HEK293 (cell line): ENCODE measurements at regions not wholly inside any gene's neighbourhood (a gene's known extent, or its start where the extent isn't known, plus 50 kb on each side); places are given as distances from the start of the nearest gene placed in this dataset.
A peak's percentile ranks its signal among the peaks of the same experiment; 100 is the strongest.

Experiments
- CTCF ChIA-PET: fragments of 350-600 bp; formaldehyde crosslinking; extraction: SDS; loops from one replicate; lab custom pipeline; 2021; ENCODE audit warnings: antibody characterized with exemption; lab: Yijun Ruan, JAX
- POLR2A ChIA-PET: fragments of 300-600 bp; formaldehyde crosslinking; extraction: SDS; loops from one replicate; lab custom pipeline; 2020; ENCODE audit warnings: antibody characterized with exemption, inconsistent platforms; lab: Yijun Ruan, JAX
- H3K27ac ChIP-seq: fragments of 200-500 bp; sonication (Bioruptor generic); 2 replicates; pipeline ENCODE4 v1.5.1; 2014; ENCODE audit warnings: low read depth, low read length, control low read depth, inconsistent platforms; ENCODE audit errors: extremely low read depth
- H3K36me3 ChIP-seq, 2 experiments: fragments of 200-500 bp in 1 of 2; sonication (Bioruptor generic) in 1 of 2; 1 replicate in 1 of 2; 2 replicates in 1 of 2; pipeline ENCODE4 v1.5.1; 2014 to 2017; ENCODE audit warnings: inconsistent platforms in 2 of 2, low read length in 2 of 2; ENCODE audit not compliant: control insufficient read depth in 2 of 2, insufficient read depth in 1 of 2
- H3K4me1 ChIP-seq: fragments of 200-500 bp; sonication (Bioruptor generic); 2 replicates; pipeline ENCODE4 v1.5.1; 2014; ENCODE audit warnings: mild to moderate bottlenecking, low read length, inconsistent platforms; ENCODE audit not compliant: control insufficient read depth, insufficient read depth
- H3K4me3 ChIP-seq: 2 replicates; pipeline ENCODE4 v1.5.1; 2011; ENCODE audit warnings: low read depth, mild to moderate bottlenecking, control low read depth, low read length, moderate library complexity
- H3K9me3 ChIP-seq: fragments of 200-500 bp; sonication (Bioruptor generic); 2 replicates; pipeline ENCODE4 v1.5.1; 2014; ENCODE audit warnings: low read depth, low read length, inconsistent platforms; ENCODE audit not compliant: control insufficient read depth, insufficient read depth
- GLIS2 ChIP-seq: fragments of 450-650 bp; formaldehyde crosslinking; IDR thresholded peaks from 2 replicates; pipeline ENCODE4 v1.5.1; 2016; ENCODE audit warnings: missing biosample characterization, missing genetic modification characterization
- KLF10 ChIP-seq: fragments of 450-650 bp; IDR thresholded peaks from 2 replicates; pipeline ENCODE4 v1.5.1; 2018; ENCODE audit warnings: missing biosample characterization, mild to moderate bottlenecking, missing genetic modification characterization
- KLF8 ChIP-seq: fragments of 450-650 bp; formaldehyde crosslinking; IDR thresholded peaks from 2 replicates; pipeline ENCODE4 v1.5.1; 2016; ENCODE audit warnings: missing biosample characterization, missing genetic modification characterization
- MYNN ChIP-seq: fragments of 450-650 bp; formaldehyde crosslinking; IDR thresholded peaks from 2 replicates; pipeline ENCODE4 v1.5.1; 2016; ENCODE audit warnings: missing biosample characterization, missing genetic modification characterization, borderline replicate concordance
- OSR2 ChIP-seq: fragments of 450-650 bp; formaldehyde crosslinking; IDR thresholded peaks from 2 replicates; pipeline ENCODE4 v1.5.1; 2016; ENCODE audit warnings: missing biosample characterization, missing genetic modification characterization
- PATZ1 ChIP-seq: fragments of 450-650 bp; formaldehyde crosslinking; IDR thresholded peaks from 2 replicates; pipeline ENCODE4 v1.5.1; 2016; ENCODE audit warnings: missing biosample characterization, missing genetic modification characterization
- ZBTB11 ChIP-seq: fragments of 450-650 bp; formaldehyde crosslinking; conservative IDR thresholded peaks from 2 replicates; pipeline ENCODE4 v1.5.1; 2016; ENCODE audit warnings: low read depth, missing biosample characterization, missing genetic modification characterization
- ZIC2 ChIP-seq: fragments of 450-650 bp; formaldehyde crosslinking; IDR thresholded peaks from 2 replicates; pipeline ENCODE4 v1.5.1; 2016; ENCODE audit warnings: missing biosample characterization, missing genetic modification characterization
- ZNF133 ChIP-seq: fragments of 450-650 bp; formaldehyde crosslinking; IDR thresholded peaks from 2 replicates; pipeline ENCODE4 v1.5.1; 2016; ENCODE audit warnings: missing biosample characterization, missing genetic modification characterization
- ZNF18 ChIP-seq: fragments of 450-650 bp; formaldehyde crosslinking; IDR thresholded peaks from 2 replicates; pipeline ENCODE4 v1.5.1; 2016; ENCODE audit warnings: missing biosample characterization, missing genetic modification characterization
- ZNF239 ChIP-seq: fragments of 450-650 bp; formaldehyde crosslinking; IDR thresholded peaks from 2 replicates; pipeline ENCODE4 v1.5.1; 2016; ENCODE audit warnings: missing biosample characterization, missing genetic modification characterization
- ZNF24 ChIP-seq: fragments of 450-650 bp; formaldehyde crosslinking; IDR thresholded peaks from 2 replicates; pipeline ENCODE4 v1.5.1; 2016; ENCODE audit warnings: missing biosample characterization, missing genetic modification characterization
- ZNF354C ChIP-seq: fragments of 450-650 bp; formaldehyde crosslinking; IDR thresholded peaks from 2 replicates; pipeline ENCODE4 v1.5.1; 2016; ENCODE audit warnings: missing biosample characterization, missing genetic modification characterization, low read depth, borderline replicate concordance
- ZNF398 ChIP-seq: fragments of 450-650 bp; formaldehyde crosslinking; IDR thresholded peaks from 2 replicates; pipeline ENCODE4 v1.5.1; 2017; ENCODE audit warnings: missing biosample characterization, missing genetic modification characterization
- ZNF768 ChIP-seq: fragments of 450-650 bp; formaldehyde crosslinking; IDR thresholded peaks from 2 replicates; pipeline ENCODE4 v1.5.1; 2018; ENCODE audit warnings: missing biosample characterization, mild to moderate bottlenecking, missing genetic modification characterization
- ZNF792 ChIP-seq: fragments of 450-650 bp; formaldehyde crosslinking; IDR thresholded peaks from 2 replicates; pipeline ENCODE4 v1.5.1; 2016; ENCODE audit warnings: missing biosample characterization, missing genetic modification characterization

GRCh38 chr17:65441053-65441605, 120.3 kb downstream of the AXIN2 start:
- no peaks in the 10 kb centered on the region for H3K4me1 ChIP-seq
- TF ChIP-seq ZNF24 = no peak
- peak; percentile 40; the same call in 1 of the 2 replicates for TF ChIP-seq ZNF768
- ChIA-PET CTCF (interaction anchor here (0.6 kb wide), 1 partner anchor 839 kb away, joined by 4 read pairs; no protein-coding TSS in a partner anchor), POLR2A (no interaction called here)
- no peak overlapping the region for H3K4me3 ChIP-seq
- H3K36me3 ChIP-seq = no peaks in the 10 kb centered on the region
- no peak overlapping the region for H3K27ac ChIP-seq
- H3K9me3 ChIP-seq = no peaks in the 10 kb centered on the region

GRCh38 chr17:65438708-65439294, 122.6 kb downstream of the AXIN2 start:
- 0 out of 2 replicates have a peak, but pooled peaks have one; percentile 25 for TF ChIP-seq ZIC2 (tag by site-specific recombination)
- TF ChIP-seq OSR2 (tag by site-specific recombination) = no peak
- H3K4me3 ChIP-seq = no peak overlapping the region
- H3K36me3 ChIP-seq = no peaks in the 10 kb centered on the region
- H3K9me3 ChIP-seq = no peaks in the 10 kb centered on the region
- no peaks in the 10 kb centered on the region for H3K4me1 ChIP-seq
- no peak overlapping the region for H3K27ac ChIP-seq
- ChIA-PET CTCF (no interaction called here), POLR2A (no interaction called here)

- TF ChIP-seq ZNF792 = no peak
- TF ChIP-seq ZBTB11 (tag by site-specific recombination) = no peak
- no peak for TF ChIP-seq ZNF133 (tag by site-specific recombination)
- no peak for TF ChIP-seq ZNF239 (tag by site-specific recombination)
- TF ChIP-seq KLF10 (tag by site-specific recombination) = no peak
- TF ChIP-seq PATZ1 (tag by site-specific recombination) = no peak
- no peak for TF ChIP-seq ZNF398 (tag by site-specific recombination)
- no peak for TF ChIP-seq KLF8 (tag by site-specific recombination)
- TF ChIP-seq GLIS2 = no peak
- TF ChIP-seq MYNN (tag by site-specific recombination) = no peak
- TF ChIP-seq ZNF18 (tag by site-specific recombination) = no peak
- no peak for TF ChIP-seq ZNF354C (tag by site-specific recombination)
- no peak for TF ChIP-seq ZNF768
- H3K4me3 ChIP-seq = no peak overlapping the region
- H3K27ac ChIP-seq = no peak overlapping the region
- H3K4me1 ChIP-seq = no peaks in the 10 kb centered on the region
- no peaks in the 10 kb centered on the region for H3K36me3 ChIP-seq
- POLR2A ChIA-PET = interaction anchor here (0.6 kb wide), 1 partner anchor 243 kb away, joined by 5 read pairs; no protein-coding TSS in a partner anchor
- no peaks in the 10 kb centered on the region for H3K9me3 ChIP-seq
- CTCF ChIA-PET = interaction anchor here (0.7 kb wide), 1 partner anchor 728 kb away, joined by 3 read pairs; no protein-coding TSS in a partner anchor
Observed at GRCh38 chr17:65438173-65438572, 123.3 kb downstream of the AXIN2 start.
